ENCODE measurements at regions not wholly inside any gene's neighbourhood (a gene's known extent, or its start where the extent isn't known, plus 50 kb on each side); places are given as distances from the start of the nearest gene placed in this dataset.

DNA sequence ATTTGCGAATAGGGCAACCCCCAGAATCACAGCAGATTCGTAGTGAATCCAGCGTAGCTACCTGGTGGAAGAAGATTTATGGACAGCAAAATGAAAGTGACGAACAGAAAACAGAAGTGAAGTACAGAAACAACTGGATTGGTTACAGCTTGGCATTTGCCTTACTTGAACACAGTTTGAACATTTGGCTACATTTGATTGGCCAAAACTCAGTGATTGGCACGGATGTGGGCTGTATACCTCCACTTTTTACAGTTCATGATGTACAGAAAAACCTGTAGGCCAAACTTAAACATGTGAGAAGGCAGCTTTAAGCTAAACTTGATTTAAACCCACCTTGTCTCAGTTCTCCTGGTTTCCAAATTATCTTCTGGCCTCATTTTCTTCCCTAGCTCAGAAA lies 49.9 kb upstream of the AMN1 start:
- no peak overlapping the region for H3K27ac ChIP-seq

More for the DNA sequence above, 49.9 kb upstream of the AMN1 start:
- Histone ChIP-seq H3K9me3 (no peaks in the 10 kb centered on the region), H3K9ac (ENCODE audit: low read depth in 2 of 2, low read length in 2 of 2) (no peak overlapping the region), H3K4me1 (no peaks in the 10 kb centered on the region), H3K4me3 (no peak overlapping the region), H3K36me3 (no peaks in the 10 kb centered on the region), H3K27me3 (no peaks in the 10 kb centered on the region)
- DNase-seq, result no peak
- intact Hi-C loops (cut with DNase I), result no loop called here
- TF ChIP-seq, protein P1, sequence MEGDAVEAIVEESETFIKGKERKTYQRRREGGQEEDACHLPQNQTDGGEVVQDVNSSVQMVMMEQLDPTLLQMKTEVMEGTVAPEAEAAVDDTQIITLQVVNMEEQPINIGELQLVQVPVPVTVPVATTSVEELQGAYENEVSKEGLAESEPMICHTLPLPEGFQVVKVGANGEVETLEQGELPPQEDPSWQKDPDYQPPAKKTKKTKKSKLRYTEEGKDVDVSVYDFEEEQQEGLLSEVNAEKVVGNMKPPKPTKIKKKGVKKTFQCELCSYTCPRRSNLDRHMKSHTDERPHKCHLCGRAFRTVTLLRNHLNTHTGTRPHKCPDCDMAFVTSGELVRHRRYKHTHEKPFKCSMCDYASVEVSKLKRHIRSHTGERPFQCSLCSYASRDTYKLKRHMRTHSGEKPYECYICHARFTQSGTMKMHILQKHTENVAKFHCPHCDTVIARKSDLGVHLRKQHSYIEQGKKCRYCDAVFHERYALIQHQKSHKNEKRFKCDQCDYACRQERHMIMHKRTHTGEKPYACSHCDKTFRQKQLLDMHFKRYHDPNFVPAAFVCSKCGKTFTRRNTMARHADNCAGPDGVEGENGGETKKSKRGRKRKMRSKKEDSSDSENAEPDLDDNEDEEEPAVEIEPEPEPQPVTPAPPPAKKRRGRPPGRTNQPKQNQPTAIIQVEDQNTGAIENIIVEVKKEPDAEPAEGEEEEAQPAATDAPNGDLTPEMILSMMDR (IDR thresholded peaks at IDR 0.05), result no peak

Measured in colonic mucosa (tissue), 4 donors.